DOHH2 (cell line): ENCODE measurements at regions not wholly inside any gene's neighbourhood (a gene's known extent, or its start where the extent isn't known, plus 50 kb on each side); places are given as distances from the start of the nearest gene placed in this dataset.

Source experiments
- H3F3A ChIP-seq: fragments of 200-600 bp; sonication (generic), shearing (Covaris generic); 2 replicates; pipeline ENCODE4 v1.6.0; 2016; ENCODE audit warnings: antibody characterized with exemption, mild to moderate bottlenecking; ENCODE audit not compliant: control insufficient read depth, insufficient read depth
- H3K27ac ChIP-seq: fragments of 200-600 bp; sonication (generic); 2 replicates; pipeline ENCODE4 v1.5.1; 2014; ENCODE audit warnings: low read depth, mild to moderate bottlenecking, low read length, moderate library complexity
- H3K27me3 ChIP-seq: fragments of 200-600 bp; sonication (generic); 2 replicates; pipeline ENCODE4 v1.6.1; 2014; ENCODE audit warnings: mild to moderate bottlenecking, low read length, mixed read lengths; ENCODE audit not compliant: control insufficient read depth
- H3K36me3 ChIP-seq: fragments of 200-600 bp; sonication (generic); 2 replicates; pipeline ENCODE4 v1.6.1; 2014; ENCODE audit warnings: mild to moderate bottlenecking, low read length, moderate library complexity, mixed read lengths; ENCODE audit not compliant: control insufficient read depth
- H3K4me1 ChIP-seq: fragments of 200-600 bp; sonication (generic); 2 replicates; pipeline ENCODE4 v1.6.1; 2014; ENCODE audit warnings: mild to moderate bottlenecking, low read length, mixed read lengths; ENCODE audit not compliant: control insufficient read depth
- H3K4me2 ChIP-seq: fragments of 200-600 bp; sonication (generic); 2 replicates; pipeline ENCODE4 v1.6.0; 2014; ENCODE audit warnings: mild to moderate bottlenecking, low read length, moderate library complexity
- H3K4me3 ChIP-seq: fragments of 200-600 bp; sonication (generic); 2 replicates; pipeline ENCODE4 v1.5.1; 2014; ENCODE audit warnings: mild to moderate bottlenecking, low read length, mixed read lengths
- H3K79me2 ChIP-seq: fragments of 200-600 bp; sonication (generic); 2 replicates; pipeline ENCODE4 v1.6.1; 2014; ENCODE audit warnings: mild to moderate bottlenecking, low read length, mixed read lengths; ENCODE audit not compliant: control insufficient read depth
- H3K9me2 ChIP-seq: fragments of 200-600 bp; sonication (generic); replicated peaks from 2 replicates; pipeline ENCODE4 v1.6.1; 2014; ENCODE audit warnings: mild to moderate bottlenecking, low read length, mixed read lengths; ENCODE audit not compliant: control insufficient read depth
- H3K9me3 ChIP-seq: fragments of 200-600 bp; sonication (generic); 2 replicates; pipeline ENCODE4 v1.6.1; 2014; ENCODE audit warnings: antibody characterized with exemption, low read length, mixed read lengths; ENCODE audit not compliant: control insufficient read depth, insufficient read depth
- H4K20me1 ChIP-seq: fragments of 200-600 bp; sonication (generic); 2 replicates; pipeline ENCODE4 v1.6.0; 2014; ENCODE audit warnings: low read depth, mild to moderate bottlenecking, antibody characterized with exemption, low read length, moderate library complexity; ENCODE audit not compliant: control insufficient read depth, insufficient read depth
- CTCF ChIP-seq: fragments of 200-600 bp; sonication (generic); IDR thresholded peaks from one replicate; pipeline ENCODE4 v1.5.1; 2014; ENCODE audit warnings: antibody characterized with exemption, mild to moderate bottlenecking, low read depth, low read length; ENCODE audit not compliant: poor library complexity, severe bottlenecking
- EZH2phosphoT487 ChIP-seq: fragments of 200-600 bp; sonication (generic); IDR thresholded peaks from 2 replicates; pipeline ENCODE4 v1.6.1; 2017; ENCODE audit warnings: borderline replicate concordance, mild to moderate bottlenecking, antibody characterized with exemption, low read length, moderate library complexity, mixed read lengths

- TF ChIP-seq CTCF (no peak), EZH2phosphoT487 (no peak)
- no peak overlapping the region for H3K27ac ChIP-seq
Measured at GRCh38 chr10:29395409-29395808, 106.5 kb downstream of the LYZL1 start.

GRCh38 chr10:29397221-29397620 is 108.4 kb downstream of the LYZL1 start:
- H3K4me3 ChIP-seq: no peak overlapping the region
- no peaks in the 10 kb centered on the region for H3K9me3 ChIP-seq
- H3K79me2 ChIP-seq: no peaks in the 10 kb centered on the region
- no peaks in the 10 kb centered on the region for H3K9me2 ChIP-seq
- TF ChIP-seq CTCF (no peak), EZH2phosphoT487 (no peak)
- no peak overlapping the region for H3K27ac ChIP-seq
- no peak overlapping the region for H3K4me2 ChIP-seq
- H3F3A ChIP-seq: no peaks in the 10 kb centered on the region
- no peaks in the 10 kb centered on the region for H3K36me3 ChIP-seq
- H3K4me1 ChIP-seq: no peaks in the 10 kb centered on the region
- H3K27me3 ChIP-seq: no peaks in the 10 kb centered on the region
- H4K20me1 ChIP-seq: no peaks in the 10 kb centered on the region

More at GRCh38 chr10:29395409-29395808, 106.5 kb downstream of the LYZL1 start:
- Histone ChIP-seq H3K9me2 (no peaks in the 10 kb centered on the region), H3K27me3 (no peaks in the 10 kb centered on the region), H3K4me2 (no peak overlapping the region), H3K4me3 (no peak overlapping the region), H3K79me2 (no peaks in the 10 kb centered on the region), H3K9me3 (no peaks in the 10 kb centered on the region), H3K4me1 (no peaks in the 10 kb centered on the region), H3F3A (no peaks in the 10 kb centered on the region), H3K36me3 (no peaks in the 10 kb centered on the region), H4K20me1 (no peaks in the 10 kb centered on the region)

GRCh38 chr10:29403208-29403607 is 114.3 kb downstream of the LYZL1 start:
- no peaks in the 10 kb centered on the region for H3K36me3 ChIP-seq
- no peaks in the 10 kb centered on the region for H4K20me1 ChIP-seq
- H3K27ac ChIP-seq: no peak overlapping the region
- H3K4me1 ChIP-seq: no peaks in the 10 kb centered on the region
- no peaks in the 10 kb centered on the region for H3K27me3 ChIP-seq
- TF ChIP-seq EZH2phosphoT487: no peak
- TF ChIP-seq CTCF: no peak
- H3K4me2 ChIP-seq: no peak overlapping the region
- no peaks in the 10 kb centered on the region for H3F3A ChIP-seq
- peaks cover 6% of the 10 kb centered on the region; the same call in 1 of the 2 replicates for H3K9me3 ChIP-seq
- H3K79me2 ChIP-seq: no peaks in the 10 kb centered on the region
- no peaks in the 10 kb centered on the region for H3K9me2 ChIP-seq
- no peak overlapping the region for H3K4me3 ChIP-seq
